ENCODE measurements at regions not wholly inside any gene's neighbourhood (a gene's known extent, or its start where the extent isn't known, plus 50 kb on each side); places are given as distances from the start of the nearest gene placed in this dataset.

DNA sequence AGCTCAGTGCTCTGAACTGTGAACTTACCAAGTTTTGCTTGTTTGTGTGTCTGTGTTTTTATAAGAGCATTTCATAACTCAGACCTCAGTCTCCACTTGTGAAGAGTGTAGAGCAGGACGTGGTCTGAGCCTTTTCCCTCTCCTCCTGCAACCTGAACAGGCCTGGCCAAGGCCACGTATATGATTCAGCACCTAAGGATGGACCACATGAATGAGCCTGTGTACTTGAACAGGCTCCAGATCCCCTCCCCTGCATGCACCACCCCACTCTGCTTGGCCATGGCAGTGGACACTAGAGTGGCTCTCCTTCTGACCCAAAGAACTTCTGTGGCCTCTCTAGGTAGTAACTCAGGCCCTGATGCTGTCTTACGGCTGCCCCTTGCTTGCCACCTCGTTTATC, 125.9 kb upstream of the FSTL4 start:
- DNase-seq, result no peak
- Histone ChIP-seq H3K9me3 (ENCODE audit: severe bottlenecking) (no peaks in the 10 kb centered on the region), H3K4me3 (ENCODE audit: low read depth, low read length) (no peak overlapping the region), H3K36me3 (no peaks in the 10 kb centered on the region), H3K27ac (no peak overlapping the region), H3K27me3 (ENCODE audit: insufficient read depth, low read depth, severe bottlenecking) (no peaks in the 10 kb centered on the region)
- TF ChIP-seq CTCF (IDR thresholded peaks at IDR 0.05; ENCODE audit: low read depth, low read length), result no peak

- H3K9me3 ChIP-seq (ENCODE audit: severe bottlenecking), result no peaks in the 10 kb centered on the region
- H3K4me3 ChIP-seq (ENCODE audit: low read depth, low read length), result no peak overlapping the region
- no peaks in the 10 kb centered on the region for H3K36me3 ChIP-seq
- DNase-seq, result no peak
- TF ChIP-seq CTCF (IDR thresholded peaks at IDR 0.05; ENCODE audit: low read depth, low read length), result no peak
- H3K27me3 ChIP-seq (ENCODE audit: insufficient read depth, low read depth, severe bottlenecking), result no peaks in the 10 kb centered on the region
- H3K27ac ChIP-seq, result no peak overlapping the region
These were observed 124.2 kb upstream of the FSTL4 start for GRCh38 chr5:133736512-133736911.

DNA sequence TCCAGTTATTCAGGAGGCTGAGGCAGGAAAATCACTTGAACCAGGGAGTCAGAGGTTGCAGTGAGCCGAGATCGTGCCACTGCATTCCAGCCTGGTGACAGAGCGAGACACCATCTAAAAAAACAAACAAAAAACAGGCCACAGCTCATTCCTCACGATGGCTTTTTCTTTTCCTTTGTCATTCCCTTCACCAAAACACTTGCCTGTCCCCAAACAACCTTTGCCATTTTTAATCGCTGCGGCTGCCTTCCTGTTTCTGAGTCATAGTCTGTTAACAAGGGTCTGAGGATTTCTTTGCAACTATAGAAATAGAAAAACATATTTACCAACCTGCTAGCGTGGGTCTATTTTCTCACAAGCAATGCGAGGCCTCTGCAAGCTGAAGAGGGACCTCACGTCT, 123.0 kb upstream of the FSTL4 start:
- Histone ChIP-seq H3K4me3 (ENCODE audit: low read depth, low read length) (no peak overlapping the region), H3K27me3 (ENCODE audit: insufficient read depth, low read depth, severe bottlenecking) (no peaks in the 10 kb centered on the region), H3K27ac (no peak overlapping the region), H3K36me3 (no peaks in the 10 kb centered on the region), H3K9me3 (ENCODE audit: severe bottlenecking) (no peaks in the 10 kb centered on the region)
- no peak for TF ChIP-seq CTCF (IDR thresholded peaks at IDR 0.05; ENCODE audit: low read depth, low read length)
- DNase-seq, result no peak

DNA sequence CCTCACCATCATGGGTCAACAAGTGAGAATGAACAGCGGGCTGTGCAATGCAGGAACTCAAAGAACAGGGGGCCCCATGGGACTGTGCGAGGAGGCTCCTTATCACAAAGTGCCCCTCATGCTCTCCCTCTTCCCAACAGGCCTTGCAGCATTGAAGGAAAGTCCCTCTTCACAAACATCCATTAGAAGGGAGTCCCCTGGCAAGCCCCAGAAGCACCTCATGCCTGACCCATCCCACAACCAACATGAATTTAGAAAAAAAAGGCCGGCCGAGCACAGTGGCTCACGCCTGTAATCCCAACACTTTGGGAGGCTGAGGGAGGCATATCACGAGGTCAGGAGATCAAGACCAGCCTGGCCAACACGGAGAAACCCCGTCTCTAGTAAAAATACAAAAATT, 122.6 kb upstream of the FSTL4 start:
- no peak for TF ChIP-seq CTCF (IDR thresholded peaks at IDR 0.05; ENCODE audit: low read depth, low read length)
- H3K4me3 ChIP-seq (ENCODE audit: low read depth, low read length), result no peak overlapping the region
- no peaks in the 10 kb centered on the region for H3K27me3 ChIP-seq (ENCODE audit: insufficient read depth, low read depth, severe bottlenecking)
- H3K27ac ChIP-seq, result no peak overlapping the region
- no peaks in the 10 kb centered on the region for H3K36me3 ChIP-seq
- DNase-seq, result no peak
- peaks cover 4% of the 10 kb centered on the region for H3K9me3 ChIP-seq (ENCODE audit: severe bottlenecking)

- Histone ChIP-seq H3K36me3 (no peaks in the 10 kb centered on the region), H3K27me3 (ENCODE audit: insufficient read depth, low read depth, severe bottlenecking) (no peaks in the 10 kb centered on the region), H3K4me3 (ENCODE audit: low read depth, low read length) (no peak overlapping the region), H3K9me3 (ENCODE audit: severe bottlenecking) (peaks cover 5% of the 10 kb centered on the region), H3K27ac (no peak overlapping the region)
- no peak for TF ChIP-seq CTCF (IDR thresholded peaks at IDR 0.05; ENCODE audit: low read depth, low read length)
- DNase-seq, result no peak
These were observed 120.2 kb upstream of the FSTL4 start for GRCh38 chr5:133732536-133732935.

- Histone ChIP-seq H3K27me3 (ENCODE audit: insufficient read depth, low read depth, severe bottlenecking) (no peaks in the 10 kb centered on the region), H3K36me3 (no peaks in the 10 kb centered on the region), H3K27ac (no peak overlapping the region), H3K9me3 (ENCODE audit: severe bottlenecking) (peaks cover 5% of the 10 kb centered on the region), H3K4me3 (ENCODE audit: low read depth, low read length) (no peak overlapping the region)
- TF ChIP-seq CTCF (IDR thresholded peaks at IDR 0.05; ENCODE audit: low read depth, low read length), result no peak
- DNase-seq, result no peak
These were observed 119.6 kb upstream of the FSTL4 start for GRCh38 chr5:133731951-133732350.
